Liver (tissue), 8 donors: ENCODE measurements at regions not wholly inside any gene's neighbourhood (a gene's known extent, or its start where the extent isn't known, plus 50 kb on each side); places are given as distances from the start of the nearest gene placed in this dataset.

Experiments
- DNase-seq: peaks from one replicate; pipeline ENCODE4 v3.0.0-alpha.2; 2017; ENCODE audit warnings: low spot score
- H3K27ac ChIP-seq, 2 donors: one replicate each; pipeline ENCODE4 v1.7.0; 2013; ENCODE audit warnings: inconsistent platforms in 2 of 2, low read length in 2 of 2, control low read depth in 1 of 2, low read depth in 1 of 2, mild to moderate bottlenecking in 1 of 2
- H3K27me3 ChIP-seq, 4 donors: one replicate each; pipeline versions ENCODE4 v1.6.1 to v1.7.0; 2013; ENCODE audit warnings: low read length in 3 of 4, inconsistent platforms in 1 of 4, mild to moderate bottlenecking in 1 of 4, moderate library complexity in 1 of 4; ENCODE audit not compliant: control insufficient read depth in 4 of 4, insufficient read depth in 4 of 4
- H3K36me3 ChIP-seq, 4 donors: one replicate each; pipeline versions ENCODE4 v1.6.1 to v1.7.0; 2013; ENCODE audit warnings: low read length in 3 of 4, mild to moderate bottlenecking in 3 of 4, low read depth in 1 of 4, moderate library complexity in 1 of 4; ENCODE audit not compliant: control insufficient read depth in 4 of 4, insufficient read depth in 3 of 4
- H3K4me1 ChIP-seq, 4 donors: one replicate each; pipeline versions ENCODE4 v1.6.1 to v1.7.0; 2013; ENCODE audit warnings: low read length in 3 of 4, mild to moderate bottlenecking in 3 of 4, moderate library complexity in 1 of 4; ENCODE audit not compliant: control insufficient read depth in 4 of 4, insufficient read depth in 4 of 4
- H3K4me3 ChIP-seq, 3 donors: one replicate each; pipeline versions ENCODE4 v1.6.1 to v1.7.0; 2013; ENCODE audit warnings: low read length in 3 of 3, control low read depth in 1 of 3, low read depth in 1 of 3, mild to moderate bottlenecking in 1 of 3
- H3K9ac ChIP-seq, 2 donors: one replicate each; pipeline ENCODE4 v1.7.0; 2013; ENCODE audit warnings: low read length in 2 of 2, mild to moderate bottlenecking in 2 of 2, moderate library complexity in 2 of 2, control low read depth in 1 of 2, low read depth in 1 of 2
- H3K9me3 ChIP-seq, 4 donors: one replicate each; pipeline versions ENCODE4 v1.6.1 to v1.7.0; 2013; ENCODE audit warnings: low read length in 3 of 4; ENCODE audit not compliant: control insufficient read depth in 4 of 4
- EGR1 ChIP-seq, 2 donors: IDR thresholded peaks; 2 replicates each; pipeline ENCODE4 v1.6.1; 2016 to 2018; ENCODE audit warnings: antibody characterized with exemption in 2 of 2, low read depth in 2 of 2
- FOXA1 ChIP-seq: IDR thresholded peaks from 2 replicates; pipeline ENCODE4 v1.6.1; 2016; ENCODE audit warnings: antibody characterized with exemption
- GABPA ChIP-seq, 2 donors: IDR thresholded peaks in 1 of 2; conservative IDR thresholded peaks in 1 of 2; 2 replicates each; pipeline ENCODE4 v1.6.1; 2016; ENCODE audit warnings: antibody characterized with exemption in 2 of 2, mild to moderate bottlenecking in 1 of 2, moderate library complexity in 1 of 2
- HNF4A ChIP-seq, 2 donors: conservative IDR thresholded peaks; 2 replicates each; pipeline ENCODE4 v1.6.1; 2016; ENCODE audit warnings: antibody characterized with exemption in 2 of 2, mild to moderate bottlenecking in 2 of 2
- JUND ChIP-seq, 2 donors: IDR thresholded peaks; 2 replicates each; pipeline ENCODE4 v1.6.1; 2016; ENCODE audit warnings: antibody characterized with exemption in 2 of 2
- NR2F2 ChIP-seq: IDR thresholded peaks from 2 replicates; pipeline ENCODE4 v1.6.1; 2016; ENCODE audit warnings: antibody characterized with exemption
- RAD21 ChIP-seq, 2 donors: IDR thresholded peaks; 2 replicates each; pipeline ENCODE4 v1.6.1; 2016; ENCODE audit warnings: antibody characterized with exemption in 2 of 2, mild to moderate bottlenecking in 2 of 2
- RXRA ChIP-seq, 2 donors: IDR thresholded peaks; 2 replicates each; pipeline ENCODE4 v1.6.1; 2017 to 2018; ENCODE audit warnings: antibody characterized with exemption in 2 of 2, mild to moderate bottlenecking in 1 of 2
- SP1 ChIP-seq: IDR thresholded peaks from 2 replicates; pipeline ENCODE4 v1.6.1; 2018; ENCODE audit warnings: antibody characterized with exemption, mild to moderate bottlenecking
- TAF1 ChIP-seq: conservative IDR thresholded peaks from 2 replicates; pipeline ENCODE4 v1.6.1; 2016; ENCODE audit warnings: antibody characterized with exemption, mild to moderate bottlenecking
- YY1 ChIP-seq: IDR thresholded peaks from 2 replicates; pipeline ENCODE4 v1.6.1; 2016; ENCODE audit warnings: antibody characterized with exemption, mild to moderate bottlenecking
- WGBS: extraction: QIAGEN DNeasy Blood & Tissue Kit; methylation state at CpG from one replicate; pipeline ENCODE4 v1.1.7; 2013; 5-methylcytosine and 5-hydroxymethylcytosine counted together
- TF ChIP-seq, protein P1 (sequence below): fragments of 150-350 bp; IDR thresholded peaks from 2 replicates; pipeline ENCODE4 v1.5.1; 2017; ENCODE audit warnings: improper control_type of control experiment, low read depth, low read length; ENCODE audit not compliant: missing input control
- TF ChIP-seq, protein P2 (sequence below): IDR thresholded peaks from 2 replicates; pipeline ENCODE4 v1.6.1; 2016; ENCODE audit warnings: antibody characterized with exemption
- TF ChIP-seq, protein P3 (sequence below): IDR thresholded peaks from 2 replicates; pipeline ENCODE4 v1.6.1; 2016; ENCODE audit warnings: antibody characterized with exemption
- TF ChIP-seq, protein P4 (sequence below): IDR thresholded peaks from 2 replicates; pipeline ENCODE4 v1.6.1; 2016; ENCODE audit warnings: antibody characterized with exemption, mild to moderate bottlenecking
- TF ChIP-seq, protein P5 (sequence below): IDR thresholded peaks from 2 replicates; pipeline ENCODE4 v1.6.1; 2016; ENCODE audit warnings: antibody characterized with exemption
- donor health status: healthy.
- donor health status: healthy.
- donor health status: healthy.
- donor health status: healthy.
- donor health status: healthy.

DNA sequence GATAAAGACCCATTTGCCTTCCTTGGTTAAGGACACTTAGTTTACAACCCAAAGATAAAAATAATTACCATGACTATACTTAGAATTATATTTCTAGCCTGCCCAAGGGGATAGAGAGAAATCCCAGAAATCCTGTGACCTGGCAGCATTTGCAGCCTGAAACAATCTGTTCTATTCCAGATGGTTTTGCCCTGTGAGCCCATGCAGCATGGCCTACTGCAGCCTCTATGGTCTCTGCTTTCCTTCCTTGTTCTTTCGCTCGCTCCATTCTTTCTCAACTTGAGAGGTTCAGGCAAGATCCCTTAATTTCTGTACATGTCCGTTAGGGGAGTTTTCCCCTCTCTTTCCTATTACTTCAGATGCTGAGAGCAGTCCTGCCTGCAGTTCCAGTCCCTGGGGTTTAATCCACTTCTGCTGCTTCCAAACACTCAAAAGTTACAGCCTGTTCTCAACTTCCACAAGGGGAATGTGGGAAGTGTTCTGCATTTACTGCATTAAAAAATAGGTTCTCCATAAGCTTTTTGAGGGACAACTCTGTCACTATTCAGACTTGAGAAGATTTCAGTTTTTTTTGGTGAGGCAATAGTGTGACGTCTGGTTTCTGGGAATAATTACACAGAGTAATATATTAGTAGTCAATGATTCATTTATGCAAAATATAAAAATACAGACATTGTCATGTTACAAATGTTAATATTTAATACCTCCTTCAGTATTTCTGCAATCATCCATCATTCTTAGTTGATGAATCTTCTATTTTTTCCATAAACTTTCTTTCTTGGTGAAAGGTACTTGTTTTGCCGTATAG is 80.3 kb downstream of the CDCA7 start:
- H3K4me1 ChIP-seq: no peaks in the 10 kb centered on the region
- 86% methylated on average over 5 of the region's 5 CpGs for WGBS
- H3K27ac ChIP-seq: no peak overlapping the region
- no peak for DNase-seq
- H3K36me3 ChIP-seq: no peaks in the 10 kb centered on the region
- H3K4me3 ChIP-seq: no peak overlapping the region
- no peak for TF ChIP-seq GABPA (IDR thresholded peaks at IDR 0.05 in 1 of 2, conservative IDR thresholded peaks at IDR 0.05 in 1 of 2)
- no peak overlapping the region for H3K9ac ChIP-seq
- no peaks in the 10 kb centered on the region for H3K9me3 ChIP-seq
- no peaks in the 10 kb centered on the region for H3K27me3 ChIP-seq

DNA sequence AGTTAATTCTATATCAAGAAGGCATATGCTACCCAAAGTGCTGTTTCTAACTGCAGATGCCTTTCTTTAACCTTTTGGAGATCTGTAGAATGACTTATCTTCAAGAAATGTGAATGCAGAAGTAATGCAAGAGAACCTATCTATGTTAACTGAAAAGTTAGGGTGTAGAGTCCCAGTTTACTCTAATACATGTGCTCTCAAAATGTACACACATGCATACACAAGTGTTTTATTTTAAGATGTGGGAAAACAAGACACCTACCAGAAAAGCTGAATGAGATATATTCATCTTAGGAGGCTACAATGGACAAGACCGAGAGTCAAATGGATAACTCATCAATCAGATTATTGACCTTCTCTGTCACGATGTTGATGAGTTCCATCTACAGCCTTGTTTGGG is 80.9 kb downstream of the CDCA7 start:
- TF ChIP-seq SP1 (no peak), NR2F2 (no peak), RAD21 (IDR thresholded peaks at IDR 0.05) (no peak), JUND (IDR thresholded peaks at IDR 0.05) (no peak), EGR1 (IDR thresholded peaks at IDR 0.05; ENCODE audit: low read depth in 2 of 2) (no peak), FOXA1 (no peak), RXRA (IDR thresholded peaks at IDR 0.05) (no peak), HNF4A (conservative IDR thresholded peaks at IDR 0.05) (no peak), TAF1 (no peak), GABPA (IDR thresholded peaks at IDR 0.05 in 1 of 2, conservative IDR thresholded peaks at IDR 0.05 in 1 of 2) (no peak), YY1 (no peak)
- TF ChIP-seq, protein P1, sequence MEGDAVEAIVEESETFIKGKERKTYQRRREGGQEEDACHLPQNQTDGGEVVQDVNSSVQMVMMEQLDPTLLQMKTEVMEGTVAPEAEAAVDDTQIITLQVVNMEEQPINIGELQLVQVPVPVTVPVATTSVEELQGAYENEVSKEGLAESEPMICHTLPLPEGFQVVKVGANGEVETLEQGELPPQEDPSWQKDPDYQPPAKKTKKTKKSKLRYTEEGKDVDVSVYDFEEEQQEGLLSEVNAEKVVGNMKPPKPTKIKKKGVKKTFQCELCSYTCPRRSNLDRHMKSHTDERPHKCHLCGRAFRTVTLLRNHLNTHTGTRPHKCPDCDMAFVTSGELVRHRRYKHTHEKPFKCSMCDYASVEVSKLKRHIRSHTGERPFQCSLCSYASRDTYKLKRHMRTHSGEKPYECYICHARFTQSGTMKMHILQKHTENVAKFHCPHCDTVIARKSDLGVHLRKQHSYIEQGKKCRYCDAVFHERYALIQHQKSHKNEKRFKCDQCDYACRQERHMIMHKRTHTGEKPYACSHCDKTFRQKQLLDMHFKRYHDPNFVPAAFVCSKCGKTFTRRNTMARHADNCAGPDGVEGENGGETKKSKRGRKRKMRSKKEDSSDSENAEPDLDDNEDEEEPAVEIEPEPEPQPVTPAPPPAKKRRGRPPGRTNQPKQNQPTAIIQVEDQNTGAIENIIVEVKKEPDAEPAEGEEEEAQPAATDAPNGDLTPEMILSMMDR: no peak
- TF ChIP-seq, protein P2, sequence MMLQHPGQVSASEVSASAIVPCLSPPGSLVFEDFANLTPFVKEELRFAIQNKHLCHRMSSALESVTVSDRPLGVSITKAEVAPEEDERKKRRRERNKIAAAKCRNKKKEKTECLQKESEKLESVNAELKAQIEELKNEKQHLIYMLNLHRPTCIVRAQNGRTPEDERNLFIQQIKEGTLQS: no peak
- TF ChIP-seq, protein P3, sequence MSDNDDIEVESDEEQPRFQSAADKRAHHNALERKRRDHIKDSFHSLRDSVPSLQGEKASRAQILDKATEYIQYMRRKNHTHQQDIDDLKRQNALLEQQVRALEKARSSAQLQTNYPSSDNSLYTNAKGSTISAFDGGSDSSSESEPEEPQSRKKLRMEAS: no peak
- DNase-seq: no peak
- no peaks in the 10 kb centered on the region for H3K36me3 ChIP-seq
- no peak overlapping the region for H3K27ac ChIP-seq
- H3K4me3 ChIP-seq: no peak overlapping the region
- no peaks in the 10 kb centered on the region for H3K27me3 ChIP-seq
- WGBS: 80% methylated on average over 2 of the region's 2 CpGs
- H3K9me3 ChIP-seq: no peaks in the 10 kb centered on the region
- H3K9ac ChIP-seq: no peak overlapping the region
- H3K4me1 ChIP-seq: no peaks in the 10 kb centered on the region

DNA sequence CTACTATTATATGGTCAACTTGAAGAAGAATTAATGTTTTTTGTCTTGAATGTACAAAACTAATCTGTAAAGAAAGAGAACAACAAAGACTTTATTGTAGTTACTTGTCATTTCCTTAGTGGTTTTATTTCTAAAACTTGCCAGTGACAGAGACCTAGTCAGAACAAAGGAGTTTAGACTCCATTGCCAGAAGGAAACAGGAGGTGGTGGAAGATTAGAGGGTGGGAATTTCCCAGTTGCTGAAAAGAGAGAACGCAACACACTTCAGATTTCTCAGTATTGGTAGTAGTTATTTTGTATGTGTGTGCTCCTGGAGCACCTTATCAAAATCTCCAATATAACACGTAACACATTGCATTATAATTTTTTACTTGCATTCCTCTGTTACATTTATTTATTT is 81.4 kb downstream of the CDCA7 start:
- no peak overlapping the region for H3K9ac ChIP-seq
- no peak for DNase-seq
- H3K36me3 ChIP-seq: no peaks in the 10 kb centered on the region
- no peaks in the 10 kb centered on the region for H3K27me3 ChIP-seq
- 83% methylated on average over 2 of the region's 2 CpGs for WGBS
- no peaks in the 10 kb centered on the region for H3K9me3 ChIP-seq
- H3K27ac ChIP-seq: no peak overlapping the region
- no peak overlapping the region for H3K4me3 ChIP-seq
- H3K4me1 ChIP-seq: no peaks in the 10 kb centered on the region
- TF ChIP-seq, protein P4, sequence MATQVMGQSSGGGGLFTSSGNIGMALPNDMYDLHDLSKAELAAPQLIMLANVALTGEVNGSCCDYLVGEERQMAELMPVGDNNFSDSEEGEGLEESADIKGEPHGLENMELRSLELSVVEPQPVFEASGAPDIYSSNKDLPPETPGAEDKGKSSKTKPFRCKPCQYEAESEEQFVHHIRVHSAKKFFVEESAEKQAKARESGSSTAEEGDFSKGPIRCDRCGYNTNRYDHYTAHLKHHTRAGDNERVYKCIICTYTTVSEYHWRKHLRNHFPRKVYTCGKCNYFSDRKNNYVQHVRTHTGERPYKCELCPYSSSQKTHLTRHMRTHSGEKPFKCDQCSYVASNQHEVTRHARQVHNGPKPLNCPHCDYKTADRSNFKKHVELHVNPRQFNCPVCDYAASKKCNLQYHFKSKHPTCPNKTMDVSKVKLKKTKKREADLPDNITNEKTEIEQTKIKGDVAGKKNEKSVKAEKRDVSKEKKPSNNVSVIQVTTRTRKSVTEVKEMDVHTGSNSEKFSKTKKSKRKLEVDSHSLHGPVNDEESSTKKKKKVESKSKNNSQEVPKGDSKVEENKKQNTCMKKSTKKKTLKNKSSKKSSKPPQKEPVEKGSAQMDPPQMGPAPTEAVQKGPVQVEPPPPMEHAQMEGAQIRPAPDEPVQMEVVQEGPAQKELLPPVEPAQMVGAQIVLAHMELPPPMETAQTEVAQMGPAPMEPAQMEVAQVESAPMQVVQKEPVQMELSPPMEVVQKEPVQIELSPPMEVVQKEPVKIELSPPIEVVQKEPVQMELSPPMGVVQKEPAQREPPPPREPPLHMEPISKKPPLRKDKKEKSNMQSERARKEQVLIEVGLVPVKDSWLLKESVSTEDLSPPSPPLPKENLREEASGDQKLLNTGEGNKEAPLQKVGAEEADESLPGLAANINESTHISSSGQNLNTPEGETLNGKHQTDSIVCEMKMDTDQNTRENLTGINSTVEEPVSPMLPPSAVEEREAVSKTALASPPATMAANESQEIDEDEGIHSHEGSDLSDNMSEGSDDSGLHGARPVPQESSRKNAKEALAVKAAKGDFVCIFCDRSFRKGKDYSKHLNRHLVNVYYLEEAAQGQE: no peak
- TF ChIP-seq, protein P1: no peak
- TF ChIP-seq YY1 (no peak), TAF1 (no peak), RAD21 (IDR thresholded peaks at IDR 0.05) (no peak), HNF4A (conservative IDR thresholded peaks at IDR 0.05) (no peak), EGR1 (IDR thresholded peaks at IDR 0.05; ENCODE audit: low read depth in 2 of 2) (no peak), RXRA (IDR thresholded peaks at IDR 0.05) (no peak), NR2F2 (no peak)
- TF ChIP-seq, protein P3: no peak
- TF ChIP-seq, protein P5, sequence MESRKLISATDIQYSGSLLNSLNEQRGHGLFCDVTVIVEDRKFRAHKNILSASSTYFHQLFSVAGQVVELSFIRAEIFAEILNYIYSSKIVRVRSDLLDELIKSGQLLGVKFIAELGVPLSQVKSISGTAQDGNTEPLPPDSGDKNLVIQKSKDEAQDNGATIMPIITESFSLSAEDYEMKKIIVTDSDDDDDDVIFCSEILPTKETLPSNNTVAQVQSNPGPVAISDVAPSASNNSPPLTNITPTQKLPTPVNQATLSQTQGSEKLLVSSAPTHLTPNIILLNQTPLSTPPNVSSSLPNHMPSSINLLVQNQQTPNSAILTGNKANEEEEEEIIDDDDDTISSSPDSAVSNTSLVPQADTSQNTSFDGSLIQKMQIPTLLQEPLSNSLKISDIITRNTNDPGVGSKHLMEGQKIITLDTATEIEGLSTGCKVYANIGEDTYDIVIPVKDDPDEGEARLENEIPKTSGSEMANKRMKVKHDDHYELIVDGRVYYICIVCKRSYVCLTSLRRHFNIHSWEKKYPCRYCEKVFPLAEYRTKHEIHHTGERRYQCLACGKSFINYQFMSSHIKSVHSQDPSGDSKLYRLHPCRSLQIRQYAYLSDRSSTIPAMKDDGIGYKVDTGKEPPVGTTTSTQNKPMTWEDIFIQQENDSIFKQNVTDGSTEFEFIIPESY: no peak
